NCI-H146 treated with DMSO at 0.1 percent for 48 hours (cell line): ENCODE measurements at regions not wholly inside any gene's neighbourhood (a gene's known extent, or its start where the extent isn't known, plus 50 kb on each side); places are given as distances from the start of the nearest gene placed in this dataset.
A peak's percentile ranks its signal among the peaks of the same experiment; 100 is the strongest.

ENCODE experiments used
- DNase-seq: peaks from one replicate; lab custom pipeline; 2025; ENCODE audit not compliant: unreplicated experiment; lab: John Stamatoyannopoulos, UW

DNA sequence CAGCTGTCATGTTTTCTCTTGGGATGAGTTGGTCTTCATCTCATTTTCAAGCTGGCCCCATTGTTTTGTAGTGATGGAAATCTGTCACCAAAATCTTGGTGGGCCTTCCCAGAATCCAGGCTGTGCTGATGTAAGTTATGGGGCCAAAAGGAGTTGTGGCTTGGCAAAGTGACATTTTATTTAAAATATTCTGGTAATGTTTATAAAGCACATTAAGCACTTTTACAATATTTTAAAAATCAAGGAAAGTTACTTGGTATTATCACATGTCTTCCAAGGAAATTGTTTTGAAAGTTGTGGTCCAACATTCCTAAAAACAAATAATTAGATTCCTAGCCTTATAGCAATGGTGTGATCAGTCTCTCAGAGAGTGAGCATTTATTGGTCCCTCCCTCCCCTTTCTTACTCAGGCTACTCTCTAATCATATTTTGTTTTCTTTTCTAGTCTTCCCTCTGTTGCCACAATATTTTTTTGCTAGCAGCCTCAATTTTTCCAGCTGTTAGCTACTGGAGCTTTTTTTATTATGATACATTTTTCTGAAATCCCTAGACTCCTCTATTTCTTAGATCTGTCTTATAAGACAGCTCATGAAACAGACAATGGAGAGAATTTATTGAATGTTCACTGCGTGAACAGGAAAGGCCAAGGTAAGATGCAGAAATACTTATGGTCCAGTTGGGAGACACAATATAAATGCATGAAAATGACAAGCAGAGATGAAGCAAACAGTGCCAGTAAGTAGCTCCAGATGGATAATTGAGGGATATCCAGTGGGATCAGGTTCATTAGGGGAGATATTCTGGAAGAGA is 408.1 kb upstream of the ZNF608 start:
- DNase-seq: no peak

DNA sequence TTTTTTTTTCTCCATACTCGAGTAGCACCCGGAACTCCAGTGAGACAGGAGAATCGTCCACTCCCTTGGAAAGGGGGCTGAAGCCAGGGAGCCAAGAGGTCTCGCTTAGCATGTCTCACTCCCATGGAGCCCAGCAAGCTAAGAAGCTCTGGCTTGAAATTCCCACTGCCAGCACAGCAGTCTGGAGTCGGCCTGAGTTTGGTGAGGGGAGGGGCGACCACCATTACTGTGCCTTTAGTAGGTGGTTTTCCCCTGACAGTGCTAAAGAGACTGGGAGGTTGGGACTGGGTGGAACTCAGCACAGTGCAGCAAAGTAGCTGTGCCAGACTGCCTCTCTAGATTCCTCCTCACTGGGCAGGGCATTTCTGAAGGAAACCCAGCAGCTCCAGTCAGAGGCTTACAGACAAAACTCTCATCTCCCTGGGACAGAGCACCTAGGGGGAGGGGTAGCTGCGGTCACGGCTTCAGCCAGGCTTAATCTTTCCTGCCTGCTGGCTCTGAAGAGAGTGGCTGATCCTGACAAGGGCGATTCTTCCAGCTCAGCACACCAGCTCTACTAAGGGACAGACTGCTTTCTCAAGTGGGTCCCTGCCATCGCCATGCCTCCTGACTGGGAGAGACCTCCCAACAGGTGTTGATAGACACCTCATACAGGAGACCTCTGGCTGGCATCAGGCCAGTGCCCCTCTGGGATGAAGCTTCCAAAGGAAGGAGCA is 414.5 kb upstream of the ZNF608 start:
- no peak for DNase-seq

DNA sequence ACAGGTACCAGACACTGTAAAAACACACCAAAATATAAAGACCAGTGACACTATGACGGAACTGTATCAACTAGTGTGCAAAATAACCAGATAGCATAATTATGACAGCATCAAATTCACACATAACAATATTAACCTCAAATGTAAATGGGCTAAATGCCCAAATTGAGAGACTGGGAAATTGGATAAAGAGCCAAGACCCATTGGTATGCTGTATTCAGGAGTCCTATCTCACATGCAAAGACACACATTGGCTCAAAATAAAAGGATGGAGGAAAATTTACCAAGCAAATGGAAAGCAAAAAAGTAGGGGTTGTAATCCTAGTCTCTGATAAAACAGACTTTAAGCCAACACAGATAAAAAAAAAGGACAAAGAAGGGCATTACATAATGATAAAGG is 416.3 kb upstream of the ZNF608 start:
- no peak for DNase-seq

DNA sequence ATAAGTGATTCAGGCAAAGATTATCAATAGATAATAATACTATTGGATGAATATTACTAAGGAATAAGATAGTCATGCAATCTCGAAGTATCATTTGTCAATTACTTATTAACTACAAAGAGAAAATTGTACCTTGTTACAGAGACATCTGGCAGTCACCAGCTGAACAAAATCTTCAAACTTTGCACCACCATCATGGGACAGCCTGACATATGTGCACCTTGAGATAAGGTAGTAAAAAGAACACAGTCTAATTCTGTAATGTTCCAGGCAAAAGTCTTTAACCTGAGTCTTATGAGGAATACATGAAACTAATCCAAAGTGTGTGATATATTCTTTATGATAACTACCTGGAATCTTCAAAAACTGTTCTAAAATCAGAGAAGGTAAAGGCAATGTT is 423.0 kb upstream of the ZNF608 start:
- no peak for DNase-seq

DNA sequence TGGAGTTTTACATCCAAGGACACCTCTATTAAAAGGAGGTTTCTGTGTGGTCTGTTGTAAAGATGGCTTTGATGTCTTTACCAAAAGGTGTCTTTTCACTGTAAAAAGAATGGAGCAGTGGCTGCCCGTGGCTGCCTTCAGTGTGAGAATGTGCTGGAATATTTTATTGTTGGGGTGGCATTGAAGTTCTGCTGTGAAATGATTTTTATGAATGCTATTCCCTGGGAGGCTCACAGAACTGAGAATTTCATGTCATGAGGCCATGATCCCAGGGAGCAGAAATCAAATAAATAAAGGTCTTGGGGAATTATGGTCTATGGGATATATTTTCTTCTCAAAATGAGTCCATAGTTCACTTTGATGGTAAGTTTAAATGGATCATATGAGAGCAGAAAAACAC is 425.2 kb upstream of the ZNF608 start:
- DNase-seq: no peak

DNA sequence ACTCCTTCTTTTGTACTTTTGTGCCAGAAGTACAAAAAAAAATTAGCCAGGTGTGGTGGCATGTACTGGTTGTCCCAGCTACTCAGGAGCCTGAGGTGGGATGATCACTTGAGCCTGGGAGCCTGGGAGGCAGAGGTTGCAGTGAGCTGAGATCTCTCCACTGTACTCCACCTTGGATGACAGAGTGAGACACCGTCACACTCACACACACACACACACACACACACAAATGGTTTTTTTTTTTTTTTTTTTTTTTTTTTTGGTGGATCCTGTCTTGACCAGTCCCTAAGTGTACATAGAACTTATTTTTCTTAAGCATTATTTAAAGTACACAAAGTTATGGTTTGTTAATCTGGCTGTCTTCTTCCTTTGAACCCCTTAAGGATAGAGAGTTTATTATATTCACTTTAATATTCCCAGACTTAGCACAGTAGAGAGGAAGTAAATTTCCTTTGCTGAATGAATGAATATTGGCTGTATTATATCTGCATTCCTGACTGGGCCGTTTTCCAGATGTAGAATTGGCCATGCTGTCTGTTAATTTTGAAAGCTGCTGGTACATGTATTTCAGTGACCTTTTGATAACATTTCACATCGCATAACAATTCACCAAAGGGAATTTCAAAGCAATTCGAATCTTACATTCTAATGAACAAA is 429.0 kb upstream of the ZNF608 start:
- DNase-seq: no peak

DNA sequence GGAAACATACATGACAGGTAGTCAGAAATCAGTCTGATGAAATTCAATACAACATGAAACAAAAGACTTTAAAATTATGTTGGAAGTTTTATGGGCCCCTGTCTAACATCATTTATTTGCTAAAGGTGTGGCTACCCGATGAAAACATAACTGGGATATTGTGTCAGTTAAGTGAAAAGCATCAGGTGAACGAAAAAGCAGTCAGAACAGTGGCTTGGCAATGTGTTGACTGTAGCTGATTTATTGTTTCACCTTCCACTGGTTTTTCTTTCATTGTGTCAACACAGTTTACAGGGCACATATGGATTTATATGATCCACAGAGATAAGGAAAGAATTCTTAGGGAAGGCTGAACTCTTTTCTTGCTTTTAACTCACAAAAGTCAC is 429.6 kb upstream of the ZNF608 start:
- peak; percentile 20 for DNase-seq

DNA sequence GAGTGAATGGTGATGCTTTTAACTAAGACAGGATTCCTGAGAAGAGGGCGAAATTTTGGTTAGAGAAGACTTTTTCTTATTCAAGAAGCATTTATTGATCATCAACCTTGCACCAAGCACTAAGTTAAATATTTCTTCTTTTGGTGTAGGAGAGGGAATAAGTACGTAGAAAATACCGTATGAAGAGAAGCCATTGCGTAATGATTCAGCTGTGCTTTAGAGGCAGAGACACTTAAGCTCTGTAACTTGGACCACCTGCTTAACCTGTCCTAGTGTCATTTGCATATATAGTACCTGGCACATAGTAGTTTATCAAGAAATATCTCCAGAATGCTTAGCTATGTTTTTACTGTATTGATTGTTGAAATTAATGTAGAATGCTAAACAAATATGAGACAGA is 430.9 kb upstream of the ZNF608 start:
- no peak for DNase-seq

DNA sequence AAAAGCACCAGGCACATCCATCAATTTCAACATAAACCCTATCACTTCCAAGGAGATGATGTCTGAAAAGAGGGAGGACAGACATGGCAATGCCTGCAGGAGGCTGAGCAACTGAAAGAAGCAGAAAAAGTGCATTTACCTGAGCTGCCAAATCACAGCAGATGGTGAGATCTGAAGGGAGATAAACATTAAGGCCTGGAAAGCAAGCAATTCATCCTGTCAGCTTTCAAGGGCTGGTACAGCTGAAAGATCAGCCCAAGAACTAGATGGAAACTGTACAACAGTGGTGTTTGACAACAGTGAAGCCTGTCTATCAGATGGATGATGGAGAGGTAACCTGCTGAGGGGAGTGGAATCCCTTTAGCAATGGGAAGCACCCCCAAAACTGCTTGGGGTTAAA is 433.2 kb upstream of the ZNF608 start:
- no peak for DNase-seq

DNA sequence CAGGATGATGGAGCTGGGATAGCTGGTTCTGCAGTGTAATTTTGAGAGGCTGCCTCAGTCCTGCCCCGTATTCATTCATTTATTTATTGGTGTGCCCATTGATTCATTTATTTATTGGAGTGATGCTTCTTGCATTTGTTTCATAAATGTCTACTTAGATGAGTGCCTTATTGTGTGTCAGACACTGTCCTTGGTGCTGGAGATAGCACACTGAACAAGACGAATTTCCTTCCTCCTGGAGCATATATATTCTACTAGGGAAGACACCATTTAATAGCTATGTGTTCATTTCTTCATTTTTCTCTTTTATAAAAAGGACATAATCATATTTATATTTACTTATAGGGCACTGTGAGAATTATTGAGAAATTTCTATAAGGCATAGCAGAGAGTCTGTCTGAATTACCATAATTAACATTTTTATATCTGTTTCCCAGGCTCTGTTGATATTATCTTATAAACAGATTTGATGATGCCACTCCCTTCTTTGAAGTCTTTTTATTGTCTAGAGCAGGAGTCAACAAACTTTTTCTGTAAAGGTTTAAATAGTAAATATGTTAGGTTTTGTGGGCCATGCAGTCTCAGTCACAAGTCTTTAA is 433.9 kb upstream of the ZNF608 start:
- no peak for DNase-seq

DNA sequence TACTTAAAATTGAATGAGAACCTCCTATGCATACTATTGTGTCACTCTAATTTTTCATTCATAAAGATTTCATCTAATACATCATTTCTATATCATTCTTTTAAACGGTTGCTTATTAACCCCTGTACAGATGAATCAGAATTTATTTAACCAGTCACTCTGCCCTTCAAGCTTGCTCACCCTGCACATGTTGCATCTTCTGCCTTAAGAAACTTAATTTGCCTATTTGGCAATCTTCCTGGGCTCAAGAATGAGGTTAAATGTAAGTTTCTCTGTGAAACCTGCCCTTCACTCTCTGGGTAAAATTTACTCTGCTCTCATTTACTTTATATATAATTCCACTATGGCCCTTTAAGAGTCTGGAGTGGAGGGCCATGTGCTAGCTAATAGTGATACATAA is 434.7 kb upstream of the ZNF608 start:
- no peak for DNase-seq

DNA sequence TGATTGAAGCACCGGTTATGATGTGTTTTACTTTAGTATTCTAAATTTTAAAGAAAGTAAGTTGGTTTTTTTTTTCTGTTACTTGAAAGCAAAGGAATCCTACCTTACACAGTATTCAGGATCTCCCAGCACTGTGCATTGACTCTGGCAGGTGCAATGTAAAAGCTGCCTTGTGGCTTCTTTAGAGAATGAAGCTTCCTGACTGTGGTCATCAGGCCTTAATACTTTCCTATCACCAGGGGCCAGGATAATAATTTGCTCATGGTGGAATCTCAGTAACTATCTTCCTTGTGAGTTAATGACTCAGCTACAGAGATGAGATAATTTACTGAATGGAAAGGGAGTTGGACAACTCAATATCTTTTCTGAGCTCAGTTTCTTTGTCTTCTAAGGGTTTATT is 435.5 kb upstream of the ZNF608 start:
- DNase-seq: no peak

DNA sequence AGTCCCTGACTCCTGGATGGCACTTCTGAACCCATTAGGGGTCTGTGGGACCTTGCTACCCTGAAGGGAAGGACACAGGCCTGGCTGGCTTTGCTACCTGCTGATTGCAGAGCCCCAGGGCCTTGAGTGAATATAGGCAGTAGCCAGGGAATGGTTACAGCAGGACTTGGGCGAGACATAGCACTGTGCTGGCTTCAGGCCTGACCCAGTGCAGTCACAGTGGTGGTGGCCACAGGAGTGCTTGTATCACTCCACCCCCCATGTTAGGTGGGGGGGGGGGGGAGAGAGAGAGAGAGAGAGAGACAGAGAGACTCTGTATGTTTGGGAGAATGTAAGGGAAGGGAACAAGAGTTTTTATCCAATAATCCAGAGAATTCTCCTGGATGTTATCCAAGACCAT is 439.3 kb upstream of the ZNF608 start:
- no peak for DNase-seq

DNA sequence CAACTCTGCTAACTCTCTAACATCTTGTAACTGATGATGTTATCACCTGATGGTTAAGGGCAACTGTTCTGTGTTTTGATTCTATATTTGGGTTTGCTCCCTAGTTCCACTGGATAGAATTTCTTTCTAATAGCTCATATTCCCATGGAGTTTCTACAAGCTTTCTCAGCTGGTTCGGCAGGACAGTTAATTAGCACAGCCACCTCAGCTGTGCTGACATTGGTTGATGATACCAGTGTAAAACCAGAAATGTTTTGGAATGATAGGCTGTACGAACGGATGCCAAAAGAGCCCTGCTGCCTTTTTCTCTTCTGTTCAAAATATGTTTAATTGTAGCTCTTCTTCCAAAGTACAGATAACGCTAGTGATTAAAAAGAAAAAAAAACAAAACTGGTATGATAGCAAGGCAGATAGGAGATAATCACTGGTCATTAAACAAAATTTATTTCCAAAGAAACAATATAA is 440.5 kb upstream of the ZNF608 start:
- DNase-seq: no peak

DNA sequence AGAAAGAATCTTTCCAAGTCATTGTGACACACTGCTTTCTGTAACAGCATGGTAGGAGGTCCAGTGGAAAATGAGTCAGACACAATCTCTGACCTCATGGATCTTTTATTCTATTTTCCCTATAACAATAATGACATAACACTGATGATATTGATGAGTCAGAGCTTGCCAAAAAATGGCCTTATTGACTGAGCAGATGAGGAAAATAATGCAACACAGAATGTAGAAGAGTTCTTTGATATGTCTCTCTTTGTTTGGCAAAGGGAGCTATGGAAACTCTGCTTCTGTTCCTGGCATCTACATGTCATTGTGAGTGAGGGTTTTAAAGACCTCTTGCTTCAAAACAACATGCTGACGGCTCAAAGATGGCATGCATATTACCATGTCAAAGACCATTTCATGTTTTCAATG is 443.1 kb upstream of the ZNF608 start:
- no peak for DNase-seq

DNA sequence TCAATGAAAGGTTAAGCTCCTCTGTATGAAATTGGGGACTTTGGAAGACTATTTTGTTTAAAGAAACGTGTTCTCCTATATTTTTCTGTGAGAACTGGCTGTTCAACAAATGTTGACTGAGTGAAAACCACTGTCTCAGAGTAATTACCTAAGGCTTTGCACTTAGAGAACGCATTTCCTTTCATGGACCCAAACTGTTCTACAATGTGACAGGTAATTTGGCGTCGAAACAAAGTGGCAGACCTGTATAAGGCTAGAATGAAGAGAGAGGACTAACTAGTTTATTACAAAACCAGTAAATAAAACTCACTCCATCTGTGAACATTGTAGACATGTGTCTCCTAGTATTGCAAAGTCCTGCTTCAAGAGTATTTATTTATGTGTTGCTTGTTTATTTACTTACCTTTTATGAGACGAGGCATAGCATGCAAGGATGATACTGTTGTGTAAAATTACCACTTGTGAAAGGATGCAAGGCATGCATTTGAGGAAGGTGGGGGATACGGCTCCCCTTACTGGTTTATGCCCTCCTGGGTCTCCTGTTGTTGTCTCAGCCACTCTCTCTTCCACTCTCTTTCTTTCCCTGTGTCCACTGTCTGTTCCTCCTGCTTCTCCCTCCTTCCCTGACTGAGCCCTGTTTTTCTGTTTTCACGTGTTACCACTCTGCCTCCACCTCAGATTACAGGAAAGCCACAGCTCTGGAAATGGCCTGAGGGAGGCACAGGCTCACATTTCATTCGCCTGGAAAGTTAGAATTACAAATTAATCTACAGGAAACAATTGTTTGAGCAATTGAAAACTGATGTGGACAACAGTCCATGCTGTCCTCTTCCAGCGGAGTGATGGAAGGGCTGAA is 444.0 kb upstream of the ZNF608 start:
- peak; percentile 26 for DNase-seq

DNA sequence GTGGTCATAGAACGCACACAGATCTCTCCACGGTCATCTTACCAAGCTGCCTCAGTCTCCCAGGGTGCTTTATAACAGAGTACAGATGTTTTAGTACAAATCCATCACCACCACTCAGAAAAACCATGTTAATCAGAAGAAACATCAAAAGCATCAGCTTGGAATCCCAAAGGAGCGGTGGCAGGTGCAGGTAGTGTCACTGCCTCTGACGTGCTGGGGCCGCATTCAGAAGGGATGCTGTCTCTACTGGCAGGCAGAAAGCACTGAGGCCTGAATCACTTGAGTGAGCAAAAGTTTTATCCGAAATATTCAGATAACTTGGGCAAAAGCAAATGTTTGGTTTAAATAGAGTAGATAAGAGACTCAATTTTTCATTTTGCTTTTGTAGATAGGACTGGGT is 448.4 kb upstream of the ZNF608 start:
- DNase-seq: no peak

DNA sequence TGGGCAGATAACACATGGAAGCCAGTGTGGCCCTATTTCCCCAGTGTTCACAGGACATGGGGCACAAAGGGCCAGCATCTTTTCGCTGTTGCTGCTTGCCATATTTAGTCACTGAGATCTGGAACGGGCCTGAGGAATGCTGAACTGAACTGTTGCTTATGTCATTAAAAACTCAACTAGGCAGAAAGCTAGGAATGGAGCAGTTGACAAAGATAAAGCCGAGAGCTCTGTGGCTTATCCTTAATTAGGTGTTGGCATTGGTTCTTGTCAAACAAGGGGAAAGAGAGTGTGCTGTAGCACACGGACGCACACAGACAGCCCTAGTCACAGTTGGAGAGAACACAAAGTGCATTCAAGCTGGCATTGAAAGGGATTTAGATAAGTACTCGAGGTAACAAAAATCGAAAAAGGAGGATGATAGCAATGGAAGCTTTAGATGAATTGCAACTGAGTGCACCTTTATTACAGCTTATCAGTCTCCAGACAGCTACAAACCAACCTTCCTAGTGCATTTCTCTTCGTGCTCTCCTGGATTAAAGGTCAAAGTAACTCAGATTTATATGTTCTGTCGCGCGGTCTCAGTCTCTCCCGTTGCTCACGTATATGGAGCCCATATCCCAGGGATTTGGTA is 450.2 kb upstream of the ZNF608 start:
- peak; percentile 51 for DNase-seq

DNA sequence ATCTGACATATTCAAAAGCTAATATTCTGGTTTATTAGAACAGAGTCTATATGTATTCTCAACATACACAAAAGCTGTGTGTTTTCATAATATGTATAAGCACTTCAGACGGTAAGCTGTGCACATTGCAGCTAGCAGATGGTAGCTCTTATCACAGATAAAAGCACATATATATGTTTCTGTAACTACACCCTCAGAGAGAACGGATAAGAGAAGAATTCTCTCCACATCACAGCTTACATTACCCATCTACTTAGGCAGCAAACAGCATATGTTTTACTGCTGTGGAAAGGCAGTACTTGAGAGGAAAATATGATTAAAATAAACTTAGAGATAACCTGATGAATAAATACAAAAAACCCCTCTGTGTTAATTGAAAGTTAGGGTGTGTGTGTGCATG is 450.9 kb upstream of the ZNF608 start:
- DNase-seq: no peak

DNA sequence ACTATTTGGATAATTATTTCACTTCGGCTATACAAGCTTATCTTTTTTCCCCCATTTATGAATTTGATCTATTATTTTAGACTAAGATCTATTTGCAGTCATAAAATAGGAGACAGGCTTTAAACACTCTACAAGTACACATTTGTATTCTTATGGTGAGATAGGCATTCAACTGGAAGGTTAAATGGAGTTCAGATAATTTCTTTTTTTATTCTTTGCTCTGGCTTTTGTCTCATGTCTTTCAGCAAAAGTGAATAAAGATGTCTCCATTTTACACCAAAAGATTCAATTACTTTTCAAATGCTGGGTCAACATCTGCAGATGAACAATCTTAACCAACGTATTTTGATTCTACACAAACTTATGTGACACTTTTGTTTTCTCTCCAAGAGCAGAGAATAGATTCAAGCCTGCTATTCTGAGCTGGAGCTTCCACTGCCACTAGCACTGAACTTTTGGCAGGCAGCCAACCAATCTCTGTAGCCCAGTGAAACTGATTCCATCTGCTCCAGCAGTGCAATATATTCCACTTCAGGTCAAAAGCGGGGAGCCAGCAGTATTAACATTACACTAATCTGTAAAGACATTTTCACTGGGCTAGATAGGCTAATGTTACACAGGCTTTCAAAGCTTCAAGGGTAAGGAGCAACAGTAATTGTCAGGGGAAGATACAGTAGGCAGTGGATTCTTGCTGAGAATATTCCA is 452.0 kb upstream of the ZNF608 start:
- peak; percentile 47 for DNase-seq
